Endothelial cell (in vitro differentiated cells): ENCODE measurements at regions not wholly inside any gene's neighbourhood (a gene's known extent, or its start where the extent isn't known, plus 50 kb on each side); places are given as distances from the start of the nearest gene placed in this dataset.

Source experiments
- DNase-seq: peaks from one replicate; pipeline ENCODE4 v3.0.0; 2021; ENCODE audit warnings: low spot score
- H3K27ac Mint-ChIP-seq: one replicate; pipeline ENCODE4 v1.8.0; 2021; ENCODE audit warnings: mixed read lengths, inconsistent platforms; ENCODE audit not compliant: unreplicated experiment
- H3K27me3 Mint-ChIP-seq: one replicate; pipeline ENCODE4 v1.8.0; 2021; ENCODE audit warnings: mild to moderate bottlenecking, moderate library complexity, mixed read lengths, inconsistent platforms; ENCODE audit not compliant: unreplicated experiment
- H3K36me3 Mint-ChIP-seq: one replicate; pipeline ENCODE4 v1.8.0; 2021; ENCODE audit warnings: mild to moderate bottlenecking, low read depth, mixed read lengths, inconsistent platforms; ENCODE audit not compliant: unreplicated experiment
- H3K4me1 Mint-ChIP-seq: one replicate; pipeline ENCODE4 v1.8.0; 2021; ENCODE audit warnings: mild to moderate bottlenecking, mixed read lengths, inconsistent platforms; ENCODE audit not compliant: unreplicated experiment
- H3K4me3 Mint-ChIP-seq: one replicate; pipeline ENCODE4 v1.8.0; 2021; ENCODE audit warnings: mild to moderate bottlenecking, mixed read lengths, inconsistent platforms; ENCODE audit not compliant: unreplicated experiment
- H3K9me3 Mint-ChIP-seq: one replicate; pipeline ENCODE4 v1.8.0; 2021; ENCODE audit warnings: mixed read lengths, inconsistent platforms; ENCODE audit not compliant: unreplicated experiment
- TF ChIP-seq, protein P1 (sequence below): fragments of 200-600 bp; sonication (generic); IDR thresholded peaks from one replicate; pipeline ENCODE4 v1.5.0; 2021; ENCODE audit warnings: antibody characterized with exemption; ENCODE audit not compliant: unreplicated experiment

- Mint-ChIP-seq H3K4me1 (no peaks in the 10 kb centered on the region), H3K27ac (no peak overlapping the region), H3K27me3 (no peaks in the 10 kb centered on the region), H3K36me3 (no peaks in the 10 kb centered on the region), H3K4me3 (no peak overlapping the region), H3K9me3 (no peaks in the 10 kb centered on the region)
- TF ChIP-seq, protein P1, sequence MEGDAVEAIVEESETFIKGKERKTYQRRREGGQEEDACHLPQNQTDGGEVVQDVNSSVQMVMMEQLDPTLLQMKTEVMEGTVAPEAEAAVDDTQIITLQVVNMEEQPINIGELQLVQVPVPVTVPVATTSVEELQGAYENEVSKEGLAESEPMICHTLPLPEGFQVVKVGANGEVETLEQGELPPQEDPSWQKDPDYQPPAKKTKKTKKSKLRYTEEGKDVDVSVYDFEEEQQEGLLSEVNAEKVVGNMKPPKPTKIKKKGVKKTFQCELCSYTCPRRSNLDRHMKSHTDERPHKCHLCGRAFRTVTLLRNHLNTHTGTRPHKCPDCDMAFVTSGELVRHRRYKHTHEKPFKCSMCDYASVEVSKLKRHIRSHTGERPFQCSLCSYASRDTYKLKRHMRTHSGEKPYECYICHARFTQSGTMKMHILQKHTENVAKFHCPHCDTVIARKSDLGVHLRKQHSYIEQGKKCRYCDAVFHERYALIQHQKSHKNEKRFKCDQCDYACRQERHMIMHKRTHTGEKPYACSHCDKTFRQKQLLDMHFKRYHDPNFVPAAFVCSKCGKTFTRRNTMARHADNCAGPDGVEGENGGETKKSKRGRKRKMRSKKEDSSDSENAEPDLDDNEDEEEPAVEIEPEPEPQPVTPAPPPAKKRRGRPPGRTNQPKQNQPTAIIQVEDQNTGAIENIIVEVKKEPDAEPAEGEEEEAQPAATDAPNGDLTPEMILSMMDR: no peak
- DNase-seq: no peak
These were observed 1723.7 kb downstream of the SUCLG1 start for GRCh38 chr2:82735336-82735735.

GRCh38 chr2:82731824-82732223 is 1727.3 kb downstream of the SUCLG1 start:
- H3K4me3 Mint-ChIP-seq: no peak overlapping the region
- H3K27ac Mint-ChIP-seq: no peak overlapping the region
- DNase-seq: no peak
- TF ChIP-seq, protein P1: no peak
- no peaks in the 10 kb centered on the region for H3K36me3 Mint-ChIP-seq
- H3K4me1 Mint-ChIP-seq: no peaks in the 10 kb centered on the region
- H3K27me3 Mint-ChIP-seq: no peaks in the 10 kb centered on the region
- H3K9me3 Mint-ChIP-seq: no peaks in the 10 kb centered on the region

- TF ChIP-seq, protein P1: no peak
- no peak overlapping the region for H3K4me3 Mint-ChIP-seq
These were observed 1728.3 kb downstream of the SUCLG1 start for GRCh38 chr2:82730811-82731210.

DNA sequence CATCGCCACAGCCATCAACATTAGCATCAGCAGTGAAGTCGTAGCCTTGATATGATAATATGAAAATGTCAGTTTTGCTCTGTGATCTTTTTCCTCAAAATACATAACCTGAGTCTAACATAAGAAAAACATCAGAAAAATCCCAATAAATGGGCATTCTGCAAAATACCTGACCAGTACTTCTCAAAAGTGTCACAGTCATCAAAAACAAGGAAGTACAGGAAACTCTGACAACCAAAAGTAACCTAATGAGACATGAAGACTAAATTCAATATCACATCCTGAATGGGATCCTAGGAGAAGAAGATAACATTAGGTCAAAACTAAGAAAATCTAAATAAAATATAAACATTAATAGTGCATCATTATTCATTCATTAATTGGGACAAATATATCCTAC is 1731.0 kb downstream of the SUCLG1 start:
- H3K27me3 Mint-ChIP-seq: no peaks in the 10 kb centered on the region
- no peaks in the 10 kb centered on the region for H3K36me3 Mint-ChIP-seq
- no peak for DNase-seq
- no peak overlapping the region for H3K4me3 Mint-ChIP-seq
- H3K27ac Mint-ChIP-seq: no peak overlapping the region
- no peaks in the 10 kb centered on the region for H3K4me1 Mint-ChIP-seq
- H3K9me3 Mint-ChIP-seq: no peaks in the 10 kb centered on the region
- TF ChIP-seq, protein P1: no peak

More at GRCh38 chr2:82730811-82731210, 1728.3 kb downstream of the SUCLG1 start:
- H3K4me1 Mint-ChIP-seq: no peaks in the 10 kb centered on the region
- H3K27ac Mint-ChIP-seq: no peak overlapping the region
- no peaks in the 10 kb centered on the region for H3K9me3 Mint-ChIP-seq
- H3K36me3 Mint-ChIP-seq: no peaks in the 10 kb centered on the region
- no peaks in the 10 kb centered on the region for H3K27me3 Mint-ChIP-seq
- no peak for DNase-seq

DNA sequence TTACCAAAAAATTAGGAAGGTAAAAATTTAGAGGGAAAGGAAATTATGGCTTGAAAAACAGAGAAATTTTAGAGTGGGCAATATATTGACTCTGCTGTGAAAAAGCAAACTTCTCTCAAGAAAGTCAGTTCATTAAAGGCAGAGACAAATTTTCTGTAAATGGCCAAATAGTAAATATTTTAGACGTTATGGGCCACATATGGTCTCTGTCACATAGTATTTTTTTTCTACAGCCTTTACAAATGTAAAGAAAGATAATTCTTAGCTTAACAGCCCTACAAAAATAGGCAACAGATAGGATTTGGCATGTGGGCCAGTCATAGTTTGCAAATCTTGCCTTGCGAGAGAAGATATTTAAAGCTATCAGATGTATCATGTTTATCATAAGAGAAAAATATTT is 1750.4 kb downstream of the SUCLG1 start:
- DNase-seq: no peak
- no peaks in the 10 kb centered on the region for H3K9me3 Mint-ChIP-seq
- no peak overlapping the region for H3K27ac Mint-ChIP-seq
- TF ChIP-seq, protein P1: no peak
- H3K27me3 Mint-ChIP-seq: no peaks in the 10 kb centered on the region
- no peaks in the 10 kb centered on the region for H3K4me1 Mint-ChIP-seq
- H3K36me3 Mint-ChIP-seq: no peaks in the 10 kb centered on the region
- H3K4me3 Mint-ChIP-seq: no peak overlapping the region
